GM19328 (cell line): ENCODE measurements at regions not wholly inside any gene's neighbourhood (a gene's known extent, or its start where the extent isn't known, plus 50 kb on each side); places are given as distances from the start of the nearest gene placed in this dataset.

Experiments
- ATAC-seq: cut with Tn5 transposase; IDR thresholded peaks from one replicate; pipeline ENCODE4 v1.9.1; 2021; ENCODE audit warnings: mild to moderate bottlenecking, moderate library complexity; ENCODE audit not compliant: unreplicated experiment

DNA sequence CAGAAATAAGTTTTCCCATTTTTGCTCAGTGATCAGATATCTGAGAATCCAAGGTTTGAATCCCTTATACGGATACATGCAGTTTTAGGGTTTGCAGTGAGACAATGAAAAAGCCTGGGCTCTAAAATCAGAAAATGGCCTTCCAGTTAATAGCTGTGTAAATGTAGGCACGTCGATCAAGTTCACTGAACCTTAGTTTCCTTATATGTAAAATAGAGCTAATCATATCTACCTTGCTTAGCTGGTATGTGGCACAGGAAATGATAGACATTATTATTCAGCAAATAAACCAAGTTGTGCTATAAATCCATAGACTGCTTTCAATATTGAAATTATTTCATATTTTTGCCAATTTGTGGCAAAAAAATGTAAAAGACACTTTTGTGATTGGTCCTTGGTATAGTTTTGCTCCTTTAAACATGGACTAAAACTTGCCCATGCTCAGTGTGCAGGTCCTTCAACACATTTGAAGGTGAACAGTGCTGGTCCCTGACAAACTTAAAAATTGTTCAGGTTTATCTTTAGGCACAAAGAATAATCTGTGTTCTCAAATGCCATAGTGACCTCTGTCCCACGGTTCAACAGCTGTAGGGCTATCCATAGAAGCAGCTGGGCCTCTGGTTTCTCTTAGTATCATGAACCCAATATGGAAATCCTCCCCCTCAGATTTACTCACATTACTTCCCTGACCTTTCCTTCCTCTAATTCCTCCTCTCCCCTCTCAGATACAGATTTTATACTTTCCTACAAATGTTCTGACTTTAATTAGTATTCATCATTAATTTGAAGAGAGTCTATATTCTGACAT is 51.0 kb downstream of the CCDC54 start:
- ATAC-seq = no peak

DNA sequence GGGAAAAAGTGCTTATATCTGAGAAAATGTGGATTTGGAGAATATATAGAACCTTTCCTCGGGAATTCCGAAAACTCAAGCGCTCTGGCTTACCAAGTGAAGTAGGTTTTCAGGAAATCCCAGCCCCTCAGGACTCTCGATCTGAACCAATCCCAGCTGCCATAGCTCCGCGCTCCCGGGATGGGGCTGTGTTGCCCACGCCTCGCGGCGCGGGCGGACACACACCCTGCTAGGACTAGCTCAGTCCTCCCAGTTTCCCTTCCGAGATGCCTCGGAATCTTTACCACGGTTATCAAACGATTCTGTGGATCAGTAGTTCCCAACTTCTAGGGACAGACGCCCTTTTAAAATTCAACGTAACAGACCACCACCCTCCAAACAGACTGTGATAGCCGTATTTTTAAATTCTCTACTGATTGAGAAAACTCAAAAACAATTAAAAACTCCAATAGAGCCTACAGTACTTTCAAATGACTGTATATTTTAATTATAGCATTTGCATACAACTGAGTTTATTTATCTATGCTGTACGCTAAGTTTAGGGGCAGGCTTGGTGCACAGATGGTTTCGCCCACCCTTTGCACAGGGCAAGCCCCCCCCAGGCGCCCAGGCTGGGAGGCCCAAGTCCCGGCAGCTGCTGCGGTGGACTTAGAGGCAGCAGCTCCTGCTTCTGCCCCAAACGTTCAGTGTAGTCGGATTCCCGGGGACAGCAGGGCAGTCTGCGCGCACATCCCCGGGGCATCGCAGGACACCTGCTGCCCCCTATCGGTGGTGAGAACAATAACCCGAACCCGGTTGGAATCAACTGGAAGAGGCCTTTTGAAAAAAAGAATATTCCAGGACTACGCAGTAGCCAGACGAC is 52.3 kb downstream of the CCDC54 start:
- ATAC-seq = peak; percentile 38

DNA sequence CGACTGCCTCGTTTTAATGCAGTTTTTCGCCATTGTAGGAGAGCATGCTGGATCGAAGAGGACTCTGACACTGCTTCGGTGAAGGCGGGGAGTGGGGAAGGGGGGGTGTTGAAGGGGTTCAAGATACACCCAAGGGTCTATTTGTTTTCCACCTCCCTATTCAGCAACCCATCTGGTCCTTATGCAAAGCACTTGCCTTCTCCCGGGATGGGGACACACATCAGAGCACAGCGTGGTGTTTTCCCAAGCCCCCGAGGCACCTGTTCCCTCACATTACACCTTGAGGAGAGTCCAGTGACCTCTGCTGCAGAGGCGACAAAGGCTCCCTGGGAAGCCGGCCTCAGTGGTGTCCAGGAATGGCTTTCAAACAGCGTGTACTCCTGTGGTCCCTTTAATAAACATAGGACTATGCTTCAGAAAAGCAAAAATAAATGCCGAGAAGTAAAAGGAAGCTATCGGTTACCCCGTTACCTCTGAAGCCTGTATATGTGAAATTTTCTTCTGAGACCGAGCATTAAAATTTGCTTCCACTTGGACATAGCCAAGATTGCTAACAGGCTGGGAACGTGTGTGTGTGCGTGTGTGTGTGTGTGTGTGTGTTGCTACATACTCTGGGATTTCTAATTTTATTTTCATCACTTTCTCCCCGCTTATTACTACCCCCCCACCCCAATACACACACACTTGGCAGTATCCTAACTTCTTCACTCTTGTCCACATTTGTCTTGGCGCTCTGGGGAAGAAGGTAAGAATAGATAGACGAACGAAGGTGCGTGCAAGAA is 53.2 kb downstream of the CCDC54 start:
- ATAC-seq = no peak

DNA sequence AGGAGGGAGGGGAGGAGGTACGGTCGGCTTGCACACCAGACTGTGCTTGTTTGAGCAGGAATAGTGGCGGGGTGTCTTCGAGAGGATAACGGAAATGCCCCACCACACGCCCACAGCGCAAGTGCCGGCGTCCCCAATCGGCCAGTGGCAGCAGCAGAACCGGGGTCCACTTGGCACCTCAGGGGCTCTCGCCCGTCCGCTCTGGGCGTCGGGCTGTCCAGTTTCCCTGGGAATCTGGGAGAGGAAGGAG is 53.7 kb downstream of the CCDC54 start:
- peak; percentile 14 for ATAC-seq

DNA sequence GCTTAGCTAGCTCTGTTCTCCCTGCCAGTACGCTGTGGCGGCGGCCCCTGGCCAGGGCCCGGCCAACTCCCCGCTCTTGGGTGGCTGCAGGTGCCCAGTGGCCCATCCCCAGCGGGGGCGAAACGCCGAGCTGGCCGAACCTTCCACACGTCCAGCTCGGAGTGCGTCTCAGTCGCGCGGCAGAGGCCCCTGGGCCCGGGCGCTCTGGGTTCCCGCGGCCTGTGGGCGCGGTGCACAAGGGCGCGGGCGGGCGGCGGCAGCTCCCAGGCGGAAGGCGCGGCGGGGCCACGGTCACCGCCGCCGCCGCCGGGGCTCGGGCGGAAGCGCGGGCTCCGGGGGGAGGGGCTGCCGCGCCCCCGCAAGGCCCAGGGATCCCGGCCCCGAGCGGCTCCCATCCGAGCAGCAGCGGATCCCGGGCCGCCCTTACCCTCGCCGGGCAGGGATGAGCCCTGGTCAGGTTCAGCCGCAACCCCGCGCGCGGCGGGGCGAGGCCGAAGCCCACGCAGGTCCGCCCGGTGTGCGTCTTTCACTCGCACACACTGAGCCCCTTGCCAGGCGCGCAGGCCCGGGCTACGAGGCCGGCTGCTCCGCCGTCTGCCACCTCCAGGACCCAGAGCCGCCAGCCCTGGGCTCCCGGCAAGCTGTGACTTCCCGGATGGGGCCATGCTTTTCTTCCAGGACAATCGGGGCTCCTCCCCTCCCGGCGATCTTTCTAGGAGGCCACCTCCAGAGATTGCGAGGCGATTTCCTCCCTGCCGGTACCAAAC is 54.2 kb downstream of the CCDC54 start:
- ATAC-seq = peak; percentile 52

DNA sequence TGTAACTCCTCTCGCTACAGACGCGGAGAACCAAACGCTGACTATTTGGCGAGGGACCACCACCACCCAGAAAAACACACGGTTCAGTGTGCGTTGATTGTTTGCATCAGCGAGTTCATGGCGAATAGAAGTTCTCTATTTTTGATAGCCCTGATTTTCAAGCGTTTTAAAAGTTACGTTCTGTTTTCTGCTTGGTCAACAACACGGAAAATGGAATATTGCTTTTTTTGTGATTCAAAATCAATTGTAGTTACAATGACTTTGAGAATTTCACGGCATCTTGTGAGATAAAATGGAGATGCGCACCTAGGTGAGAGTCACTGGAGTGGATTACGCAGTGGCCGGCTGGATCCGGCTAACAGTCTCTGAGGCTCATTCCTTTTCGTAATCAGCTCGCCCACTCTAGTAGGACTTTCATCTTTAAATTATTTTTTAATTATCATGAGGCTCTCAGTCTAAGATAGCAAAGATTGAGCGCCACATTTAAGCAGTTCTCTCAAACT is 54.8 kb downstream of the CCDC54 start:
- no peak for ATAC-seq

DNA sequence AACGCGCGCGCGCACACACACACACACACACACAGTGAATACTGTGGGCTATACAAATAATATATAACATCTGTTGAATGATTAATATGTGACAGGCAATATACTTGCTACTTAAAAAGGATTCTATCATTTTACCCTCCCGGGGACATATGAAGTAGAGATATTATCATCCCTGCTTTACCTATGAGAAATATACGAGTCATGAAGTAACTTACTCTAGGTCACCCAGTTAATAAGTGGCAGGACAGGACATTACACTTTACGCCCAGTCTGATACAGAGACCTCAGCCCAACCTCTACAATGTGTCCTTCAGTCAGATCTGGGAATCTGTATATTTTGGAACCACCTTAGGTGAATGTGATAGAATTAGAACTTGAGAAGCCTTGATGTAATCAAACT is 55.4 kb downstream of the CCDC54 start:
- ATAC-seq = no peak

DNA sequence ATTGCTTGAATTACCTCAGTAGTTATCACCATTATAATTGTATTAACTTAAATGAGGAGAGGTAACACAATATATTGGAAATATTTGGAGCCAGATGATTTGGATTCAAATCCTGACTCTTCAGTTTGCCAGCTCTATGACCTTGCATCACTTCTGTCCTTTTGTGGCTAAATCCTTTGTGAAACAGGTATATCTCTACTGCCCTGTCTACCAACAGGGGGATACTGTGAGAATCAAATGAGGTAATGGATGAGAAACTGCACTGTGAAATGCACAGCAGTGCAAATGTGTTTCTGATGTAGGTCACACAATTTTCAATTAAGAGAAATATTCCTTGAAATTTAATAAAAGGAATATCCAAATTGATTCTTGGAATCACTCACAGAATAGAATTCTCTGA is 58.8 kb downstream of the CCDC54 start:
- ATAC-seq = no peak

DNA sequence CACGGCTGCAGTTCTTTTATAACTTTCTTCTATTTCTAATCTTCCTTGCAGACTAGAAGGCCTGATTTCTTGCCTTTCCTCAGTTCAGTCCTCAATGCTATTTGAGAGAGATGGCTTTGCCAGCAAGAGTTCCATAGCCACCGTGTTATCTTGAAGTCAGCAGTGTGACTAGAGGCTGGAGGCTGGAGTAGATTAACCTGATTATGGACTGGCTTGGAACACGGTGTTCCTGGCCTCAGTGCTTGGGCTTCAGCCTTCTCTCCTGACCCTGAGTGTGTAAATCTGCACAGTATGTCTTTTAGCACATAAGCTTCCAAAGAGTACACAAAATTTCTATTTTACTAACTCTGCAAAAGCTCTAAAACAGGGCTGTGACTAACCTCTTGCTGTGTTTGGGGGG is 61.4 kb downstream of the CCDC54 start:
- ATAC-seq = no peak

DNA sequence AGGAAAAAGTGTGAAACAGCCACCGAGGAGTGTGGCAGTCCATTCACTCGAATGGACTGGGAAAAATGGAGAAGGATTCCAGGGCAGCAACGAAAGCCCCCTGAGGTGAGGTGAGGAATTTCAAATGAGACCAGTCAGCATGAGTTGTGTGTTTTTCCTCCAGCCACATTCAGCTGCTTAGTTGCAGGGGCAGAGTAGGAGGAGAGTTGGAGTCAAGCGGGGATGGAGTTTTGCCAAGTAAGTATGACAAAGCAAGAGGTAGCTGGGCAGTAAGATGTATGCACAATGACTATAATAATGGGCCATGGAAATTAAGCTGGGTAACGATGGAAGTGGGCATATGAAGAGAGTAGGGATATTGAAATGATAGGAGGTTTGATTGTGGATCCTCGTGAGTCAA is 64.4 kb downstream of the CCDC54 start:
- no peak for ATAC-seq

DNA sequence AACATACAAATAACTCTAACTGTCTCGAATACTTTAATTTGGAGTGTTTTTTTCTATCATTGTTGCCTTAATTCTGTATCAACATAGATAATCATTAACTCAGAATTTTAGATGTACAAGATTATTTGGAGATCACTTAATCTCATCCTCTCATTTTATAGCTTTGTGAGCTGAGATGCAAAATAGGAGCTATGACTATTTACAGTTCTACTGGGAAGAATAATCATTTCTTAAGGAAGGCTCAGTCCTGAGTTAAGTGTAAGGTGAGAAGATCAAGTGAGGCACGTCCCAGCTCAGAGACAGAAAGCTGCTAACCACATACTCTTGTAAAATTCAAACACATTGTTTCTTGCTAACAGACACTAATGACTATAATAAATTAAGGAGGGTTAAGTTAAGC is 66.2 kb downstream of the CCDC54 start:
- ATAC-seq = no peak

DNA sequence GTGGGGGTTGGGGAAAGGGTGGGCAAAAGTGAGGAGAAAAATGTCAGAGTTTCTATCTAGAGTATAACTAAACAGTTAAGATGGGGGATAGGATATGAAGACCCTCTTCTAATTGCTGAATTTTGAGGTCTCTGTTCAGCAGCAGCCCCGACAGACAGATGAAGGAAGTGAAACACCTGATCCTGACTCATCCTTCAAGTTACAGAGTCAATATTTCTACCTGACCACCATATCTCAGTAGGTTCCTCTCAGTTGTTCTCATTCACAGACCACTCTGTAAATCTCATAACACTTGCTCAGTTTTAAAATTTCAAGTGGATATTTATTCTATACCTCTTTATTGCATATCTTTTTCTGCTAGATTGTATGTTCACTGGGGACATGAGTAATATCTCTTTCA is 69.5 kb downstream of the CCDC54 start:
- no peak for ATAC-seq

DNA sequence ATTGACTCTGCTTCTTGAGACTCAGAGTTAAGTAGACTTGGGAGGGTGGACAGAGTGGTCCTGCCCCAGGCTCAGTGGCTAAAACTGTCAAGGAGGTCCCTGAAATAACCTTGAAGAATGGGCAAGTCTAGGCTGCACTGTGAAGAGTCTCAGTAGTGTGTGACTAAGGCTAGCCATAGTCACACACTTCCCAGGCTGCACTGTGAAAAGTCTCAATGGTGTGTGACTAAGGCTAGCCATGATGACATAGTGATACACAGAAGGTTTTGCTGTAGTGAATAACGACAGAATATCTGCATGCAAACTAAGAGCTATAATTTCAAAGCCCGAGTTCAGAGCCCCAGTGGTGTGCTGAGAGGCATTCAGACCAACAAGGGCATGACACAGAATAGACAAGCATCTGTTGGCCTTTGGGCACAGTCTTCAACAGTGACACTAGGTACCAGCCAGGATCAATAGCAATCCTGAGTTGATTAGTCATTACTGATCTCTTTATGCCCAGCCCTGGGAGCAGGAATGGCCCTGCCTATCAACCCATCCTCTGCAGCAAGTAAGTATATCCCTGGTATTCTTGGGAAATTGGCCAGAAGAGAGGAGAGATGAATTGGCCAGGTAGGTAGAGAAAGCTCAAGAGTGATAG is 72.4 kb upstream of the BBX start:
- no peak for ATAC-seq

DNA sequence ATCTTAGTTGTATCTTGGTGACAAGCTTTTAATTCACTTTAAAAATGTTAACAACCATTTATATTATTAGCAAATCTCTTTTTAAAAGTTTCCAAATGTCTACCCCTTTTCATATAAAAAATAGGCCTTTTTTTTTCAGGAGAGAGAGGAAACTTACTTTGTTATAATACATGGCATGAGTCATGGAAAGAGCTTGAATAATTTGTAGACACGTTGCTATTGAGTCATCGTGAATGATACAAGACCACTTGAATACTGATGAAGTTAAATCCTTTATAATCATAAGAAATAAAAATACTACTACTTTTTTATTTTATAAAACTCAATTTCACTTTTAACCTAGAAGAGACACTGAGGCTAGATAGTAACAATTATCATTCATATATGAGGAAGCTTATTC is 70.3 kb upstream of the BBX start:
- ATAC-seq = no peak

DNA sequence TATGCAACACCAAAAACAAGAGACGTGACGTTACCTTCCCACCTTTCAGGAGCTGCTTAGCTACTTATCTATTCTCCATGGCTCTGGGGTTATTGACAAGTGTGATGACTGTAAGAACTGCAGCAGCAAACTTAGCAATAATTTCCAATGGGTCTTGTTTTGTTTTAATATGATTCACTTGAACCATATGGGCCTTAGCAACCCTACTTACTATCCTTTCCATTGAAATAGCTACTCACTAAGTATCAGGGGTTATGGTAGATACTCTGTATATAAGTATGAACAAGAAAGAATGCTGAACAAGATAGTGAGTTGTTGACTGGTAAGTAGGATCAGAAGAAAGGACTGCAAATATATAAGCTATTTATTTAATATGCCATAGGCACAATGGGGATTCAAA is 69.3 kb upstream of the BBX start:
- no peak for ATAC-seq

DNA sequence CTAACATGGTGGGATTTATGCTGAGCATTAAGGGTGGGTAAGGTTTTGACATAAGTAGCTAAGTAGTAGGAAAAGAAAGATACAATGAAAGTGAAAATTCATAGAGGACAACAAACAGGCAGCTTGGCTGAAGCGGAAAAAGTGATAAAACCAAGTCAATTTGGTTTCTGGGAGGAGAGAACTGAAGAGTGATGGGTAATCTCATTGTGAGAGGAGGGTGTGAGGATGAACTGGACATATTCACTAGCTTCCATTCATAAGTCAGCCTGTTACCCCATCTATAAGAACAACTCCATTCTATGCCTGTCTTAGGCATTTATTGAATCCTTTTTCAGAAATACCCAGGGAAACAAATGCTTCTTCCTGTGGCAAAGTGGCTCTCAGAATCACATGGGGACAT is 67.1 kb upstream of the BBX start:
- ATAC-seq = no peak

DNA sequence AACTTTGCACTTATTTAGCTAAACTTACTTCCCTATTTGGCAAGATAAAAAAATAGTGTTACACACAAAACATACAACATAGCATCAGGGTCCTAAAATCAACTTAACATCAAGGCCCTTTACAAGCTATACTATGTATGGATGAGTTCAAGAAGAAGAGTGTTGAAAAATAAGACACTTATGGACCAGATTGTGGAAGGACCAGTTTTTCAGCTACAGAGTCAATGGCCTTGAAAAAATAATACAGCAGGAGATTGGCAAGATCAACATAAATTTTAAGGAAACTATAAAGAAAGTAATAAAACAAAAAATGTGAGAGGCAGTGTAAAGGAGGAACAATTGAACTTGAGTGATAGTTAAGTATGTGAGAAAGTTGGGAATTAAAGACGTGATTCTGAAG is 66.3 kb upstream of the BBX start:
- ATAC-seq = no peak

DNA sequence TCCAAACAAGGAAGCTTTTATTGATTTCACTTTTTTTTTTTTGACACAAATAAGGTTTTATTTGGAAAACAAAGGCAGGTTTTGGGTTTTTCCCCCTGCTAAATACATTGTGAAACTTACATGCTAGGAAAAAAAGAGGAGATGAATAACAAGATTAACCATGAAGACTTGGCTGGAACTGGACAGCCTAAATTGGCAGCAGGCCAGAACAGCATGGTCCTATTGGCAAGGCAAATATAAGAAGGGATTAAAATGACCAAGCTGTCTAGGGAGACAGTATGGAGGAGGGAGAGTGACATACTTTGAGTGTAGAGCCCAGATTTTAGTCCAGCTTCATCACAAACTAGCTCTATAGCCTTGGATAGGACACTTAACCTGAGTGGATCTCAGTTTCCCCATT is 63.9 kb upstream of the BBX start:
- ATAC-seq = no peak

DNA sequence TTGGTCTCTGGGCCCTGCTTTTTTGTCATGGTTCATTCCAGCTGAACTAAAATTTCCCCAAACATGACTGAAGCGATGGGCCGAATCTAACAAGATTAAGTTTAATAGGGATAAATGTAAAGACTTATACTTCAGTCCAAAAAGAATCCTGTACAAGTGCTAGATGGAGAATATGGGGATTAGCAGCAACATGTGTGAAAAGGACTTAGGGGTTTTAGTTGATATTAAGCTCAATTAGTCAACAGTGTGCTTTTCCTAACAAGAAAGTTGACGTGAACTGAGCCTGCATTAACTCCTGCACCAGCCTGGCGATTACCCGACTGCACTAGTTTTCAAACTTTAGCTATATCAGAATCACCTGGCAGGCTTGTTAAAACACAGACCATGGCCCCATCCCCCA is 61.0 kb upstream of the BBX start:
- ATAC-seq = no peak

DNA sequence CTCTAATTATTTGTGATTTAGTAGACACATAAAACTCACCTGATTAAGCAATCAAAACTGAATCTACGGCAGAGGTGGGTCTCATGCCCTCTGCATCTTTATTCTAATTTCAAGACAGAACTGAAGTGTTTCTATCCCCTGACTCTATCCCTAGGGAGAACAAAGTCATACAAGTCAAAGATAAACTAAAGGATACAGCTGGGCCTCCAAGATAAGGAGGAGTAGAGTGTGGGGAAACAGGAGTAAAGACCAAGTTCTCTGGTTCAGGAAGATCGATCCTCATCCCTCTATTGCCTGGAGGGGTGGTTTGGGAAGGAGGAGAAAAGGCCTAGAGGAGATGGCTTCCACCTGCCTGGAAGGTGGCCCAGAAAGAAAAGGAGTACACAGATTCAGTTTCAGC is 58.7 kb upstream of the BBX start:
- no peak for ATAC-seq
